ENCODE measurements at regions not wholly inside any gene's neighbourhood (a gene's known extent, or its start where the extent isn't known, plus 50 kb on each side); places are given as distances from the start of the nearest gene placed in this dataset.
A peak's percentile ranks its signal among the peaks of the same experiment; 100 is the strongest.
"Not testable (repeated sequence)": the region's sequence is repeated elsewhere in the genome, so short reads cannot be mapped to it uniquely, and the experiment has no call there.

DNA sequence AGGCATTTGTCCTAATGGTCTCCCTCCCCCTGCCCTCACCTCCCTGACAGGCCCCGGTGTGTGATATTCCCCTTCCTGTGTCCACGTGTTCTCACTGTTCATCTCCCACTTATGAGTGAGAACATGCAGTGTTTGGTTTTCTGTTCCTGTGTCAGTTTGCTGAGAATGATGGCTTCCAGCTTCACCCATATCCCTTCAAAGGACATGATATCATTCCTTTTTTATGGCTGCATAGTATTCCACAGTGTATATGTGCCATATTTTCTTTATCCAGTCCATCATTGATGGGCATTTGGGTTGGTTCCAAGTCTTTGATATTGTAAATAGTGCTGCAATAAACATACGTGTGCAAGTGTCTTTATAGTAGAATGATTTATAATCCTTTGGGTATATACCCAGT is 187.0 kb downstream of the CSNK1G3 start:
- DNase-seq (ENCODE audit: low spot score); intact Hi-C loops (cut with DNase I): not testable (repeated sequence)

DNA sequence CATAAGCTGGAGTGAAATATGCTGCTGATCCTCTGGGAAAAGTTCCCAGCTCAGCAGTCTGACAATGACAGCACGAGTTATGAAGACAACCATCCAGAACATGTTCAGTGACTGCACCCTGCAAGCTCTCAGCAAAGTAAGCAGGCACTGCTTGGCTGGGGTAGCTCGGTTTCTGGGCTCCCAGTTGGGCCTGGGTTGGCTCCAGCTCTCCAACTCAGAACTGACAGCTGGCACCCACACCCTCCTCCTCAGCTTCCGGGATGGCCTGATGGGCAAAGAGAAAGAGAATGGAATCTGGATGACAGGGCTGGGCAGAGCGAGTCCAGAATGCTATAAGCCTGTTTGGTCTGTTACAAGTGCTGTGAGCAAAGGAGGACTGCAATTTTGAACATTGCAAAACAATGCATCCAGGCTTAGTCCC is 185.0 kb downstream of the CSNK1G3 start:
- peak; percentile 91 for DNase-seq (ENCODE audit: low spot score)
- intact Hi-C loops (cut with DNase I), result loop anchor here (2.0 kb wide), 2 partner anchors 58 to 118 kb away; no protein-coding TSS in a partner anchor

DNA sequence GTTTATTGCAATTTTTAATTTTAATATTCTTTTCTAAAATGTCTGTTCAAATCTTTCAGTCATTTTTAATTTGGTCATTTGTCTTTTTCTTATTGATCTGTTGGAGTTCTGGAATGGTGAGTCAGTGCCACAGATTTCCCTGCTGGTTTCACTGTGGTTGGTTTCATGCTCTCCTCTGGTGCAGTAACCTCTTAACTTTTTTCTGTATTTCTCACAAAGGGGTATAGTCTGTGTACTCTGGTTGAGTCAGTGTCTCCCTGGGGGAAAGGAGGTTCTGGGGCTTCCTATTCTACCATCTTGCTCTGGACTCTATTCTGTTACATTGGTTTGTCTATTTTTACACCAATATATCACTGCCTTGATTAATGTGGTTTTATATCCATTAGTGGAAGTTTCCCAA is 178.8 kb downstream of the CSNK1G3 start:
- DNase-seq (ENCODE audit: low spot score), result no peak
- intact Hi-C loops (cut with DNase I), result no loop called here

DNA sequence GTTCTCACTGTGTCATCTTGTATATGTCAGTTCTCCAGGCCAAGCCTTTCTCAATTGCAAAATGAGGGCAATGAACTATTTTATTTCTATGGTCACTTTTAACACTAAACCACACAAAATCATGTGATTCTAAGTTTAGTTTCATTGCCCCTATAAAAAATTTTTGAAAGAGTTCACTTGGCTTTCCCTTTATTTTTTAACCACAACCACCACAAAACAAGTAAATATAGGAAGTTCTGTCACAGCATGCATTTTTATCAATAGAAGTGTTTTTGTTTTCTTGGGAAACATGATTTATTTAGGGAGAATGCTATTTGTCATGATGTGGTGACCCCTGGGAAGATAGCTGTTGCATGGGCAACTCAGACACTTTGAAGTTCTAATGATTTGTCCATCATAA is 169.1 kb downstream of the CSNK1G3 start:
- intact Hi-C loops (cut with DNase I), result no loop called here
- no peak for DNase-seq (ENCODE audit: low spot score)

DNA sequence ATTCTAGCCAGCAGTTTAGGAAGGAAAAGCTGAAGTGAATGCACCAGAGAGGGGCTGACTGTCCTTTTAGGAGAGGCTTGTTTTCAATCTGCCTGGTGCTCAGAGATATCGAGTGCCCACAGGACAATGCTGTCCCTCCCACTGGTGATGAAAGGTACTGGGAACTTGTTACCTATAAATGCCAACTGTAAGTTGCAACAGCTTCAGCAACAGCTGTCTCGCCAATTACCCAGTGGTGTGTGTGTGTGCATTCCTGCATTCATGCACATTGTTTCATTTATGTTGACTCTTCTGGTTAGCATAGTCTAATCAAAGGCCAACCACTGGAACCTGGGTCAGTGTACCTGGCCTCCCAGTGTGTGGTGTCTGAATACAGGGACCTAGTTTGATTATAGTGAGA is 161.1 kb downstream of the CSNK1G3 start:
- no peak for DNase-seq (ENCODE audit: low spot score)
- intact Hi-C loops (cut with DNase I), result no loop called here

DNA sequence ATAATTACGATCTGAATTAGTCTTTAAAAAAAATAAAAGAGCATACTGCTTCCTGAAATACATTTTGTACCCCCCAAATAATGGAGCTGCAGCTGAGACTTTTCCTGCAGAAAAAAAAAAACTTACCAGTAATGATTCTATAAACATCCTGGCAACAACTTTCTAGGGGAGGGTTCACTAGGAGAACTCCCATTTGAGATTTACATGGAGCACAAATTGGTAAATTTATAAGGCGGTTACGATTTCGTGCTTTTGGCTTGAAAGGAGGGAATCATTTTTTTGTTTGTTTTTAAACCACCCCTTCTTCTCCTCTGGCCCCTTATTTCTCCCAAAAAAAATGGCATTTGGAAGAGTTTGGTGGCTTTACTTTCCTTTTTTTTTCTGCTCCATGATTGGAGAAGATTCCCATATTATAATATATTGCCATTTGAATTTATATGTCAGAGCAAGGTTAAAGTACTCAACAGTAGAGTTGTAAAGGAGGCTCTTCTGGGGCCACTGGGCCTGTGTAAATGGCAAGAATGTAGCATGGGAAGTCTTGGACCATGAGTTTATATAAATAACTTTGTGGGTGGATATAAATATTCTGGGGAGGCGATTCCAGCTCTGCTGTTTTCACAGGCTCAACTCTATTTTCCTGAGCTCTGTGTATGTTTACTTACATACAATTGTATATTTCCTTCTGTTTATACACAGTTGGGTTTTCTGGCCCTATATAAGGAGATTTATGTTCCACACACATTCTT is 159.9 kb downstream of the CSNK1G3 start:
- intact Hi-C loops (cut with DNase I), result no loop called here
- no peak for DNase-seq (ENCODE audit: low spot score)

DNA sequence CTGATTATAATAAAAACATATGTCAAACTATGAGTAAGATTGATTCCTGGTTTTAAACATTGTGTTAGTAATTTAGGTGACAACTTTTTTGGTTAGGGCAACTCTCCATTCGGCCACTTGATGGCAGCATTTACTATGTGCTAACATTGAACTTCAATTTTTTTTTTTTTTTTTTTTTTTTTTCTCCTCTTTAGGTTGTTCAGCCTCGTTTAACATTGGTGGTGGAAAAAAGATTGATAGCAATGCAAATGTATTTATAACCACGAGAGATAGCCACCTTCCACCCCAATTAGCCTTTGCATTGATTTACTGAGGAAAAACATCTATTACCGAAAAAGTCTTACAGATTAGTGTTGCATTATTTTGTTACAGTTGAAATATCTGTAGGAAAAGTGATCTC is 159.1 kb downstream of the CSNK1G3 start:
- no peak for DNase-seq (ENCODE audit: low spot score)
- intact Hi-C loops (cut with DNase I), result no loop called here

Measured in cardiac septum (tissue), 1 donor.